HepG2 (cell line): ENCODE measurements at regions not wholly inside any gene's neighbourhood (a gene's known extent, or its start where the extent isn't known, plus 50 kb on each side); places are given as distances from the start of the nearest gene placed in this dataset.

ENCODE experiments used
- CEBPG ChIP-seq: IDR thresholded peaks from 2 replicates; pipeline ENCODE4 v1.6.1; 2016
- CTCF ChIP-seq: sonication (generic); formaldehyde crosslinking; IDR thresholded peaks from 2 replicates; pipeline ENCODE4 v1.5.0; 2020; ENCODE audit warnings: mild to moderate bottlenecking, missing genetic modification reagents, moderate library complexity
- E2F1 ChIP-seq: sonication (generic); formaldehyde crosslinking; IDR thresholded peaks from 2 replicates; pipeline ENCODE4 v1.5.0; 2020; ENCODE audit warnings: missing genetic modification reagents
- HBP1 ChIP-seq: IDR thresholded peaks from 2 replicates; pipeline ENCODE4 v1.6.1; 2016; ENCODE audit warnings: low read depth, control low read depth
- POLR2A ChIP-seq, 2 experiments: IDR thresholded peaks; 2 replicates each; pipeline ENCODE4 v1.6.1; 2011; ENCODE audit warnings: low read depth in 2 of 2, low read length in 2 of 2, mild to moderate bottlenecking in 1 of 2, moderate library complexity in 1 of 2; ENCODE audit not compliant: insufficient read depth in 1 of 2
- RFX5 ChIP-seq: IDR thresholded peaks from 2 replicates; pipeline ENCODE4 v1.6.1; 2011; ENCODE audit warnings: low read depth, low read length, improper control_type of control experiment
- STAT6 ChIP-seq: sonication (generic); formaldehyde crosslinking; IDR thresholded peaks from 2 replicates; pipeline ENCODE4 v1.4.0; 2020; ENCODE audit warnings: missing genetic modification reagents, mild to moderate bottlenecking, borderline replicate concordance
- YY1 ChIP-seq: IDR thresholded peaks from 2 replicates; pipeline ENCODE4 v1.6.1; 2011; ENCODE audit warnings: low read length, low read depth, moderate library complexity, mild to moderate bottlenecking; ENCODE audit not compliant: insufficient read depth, insufficient replicate concordance
- ZNF33A ChIP-seq: sonication (generic); formaldehyde crosslinking; IDR thresholded peaks from 2 replicates; pipeline ENCODE4 v1.5.1; 2020; ENCODE audit warnings: missing genetic modification reagents, mild to moderate bottlenecking, moderate library complexity, borderline replicate concordance
- ZNF570 ChIP-seq: sonication (generic); formaldehyde crosslinking; IDR thresholded peaks from 2 replicates; pipeline ENCODE4 v1.4.0; 2020; ENCODE audit warnings: mild to moderate bottlenecking, missing genetic modification reagents, borderline replicate concordance
- ZNF670 ChIP-seq: sonication (generic); formaldehyde crosslinking; IDR thresholded peaks from 2 replicates; pipeline ENCODE4 v1.8.0; 2022; ENCODE audit warnings: mild to moderate bottlenecking, missing genetic modification reagents, borderline replicate concordance

- TF ChIP-seq CTCF (no peak), CEBPG (no peak), POLR2A (IDR thresholded peaks at IDR 0.05; ENCODE audit: insufficient read depth in 1 of 2, low read depth in 2 of 2, low read length in 2 of 2) (no peak), ZNF570 (CRISPR knock-in tag) (no peak), YY1 (no peak), ZNF670 (CRISPR knock-in tag) (no peak), HBP1 (no peak), RFX5 (no peak), ZNF33A (no peak), E2F1 (CRISPR knock-in tag) (no peak), STAT6 (CRISPR knock-in tag) (no peak)
Observed at GRCh38 chr10:130500261-130501000, 364.2 kb downstream of the GLRX3 start.
